DMS 273 (cell line): ENCODE measurements at regions not wholly inside any gene's neighbourhood (a gene's known extent, or its start where the extent isn't known, plus 50 kb on each side); places are given as distances from the start of the nearest gene placed in this dataset.
"Not testable (repeated sequence)": the region's sequence is repeated elsewhere in the genome, so short reads cannot be mapped to it uniquely, and the experiment has no call there.

Experiments
- DNase-seq: peaks from one replicate; lab custom pipeline; 2025; ENCODE audit not compliant: unreplicated experiment; lab: John Stamatoyannopoulos, UW

- DNase-seq: no peak
These were observed 647.5 kb upstream of the VRK2 start for GRCh38 chr2:57399057-57399456.

DNA sequence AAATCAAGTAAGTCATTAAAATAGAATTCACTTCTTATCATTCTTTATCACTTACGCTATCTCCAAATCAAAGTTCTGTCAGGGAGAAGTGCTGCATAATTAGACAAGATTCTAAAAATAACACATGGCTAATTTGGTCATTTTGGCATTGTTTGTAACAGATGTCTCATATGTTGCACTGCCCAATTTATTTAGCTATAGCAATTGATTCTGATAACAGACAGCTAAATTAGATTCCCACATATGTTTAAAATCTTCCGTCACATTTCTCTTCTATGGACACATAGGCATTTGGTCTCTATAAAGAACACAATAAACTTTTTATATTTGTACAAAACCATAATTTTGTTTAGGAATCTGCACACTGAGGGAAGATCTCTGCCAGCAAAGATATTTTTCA, 644.5 kb upstream of the VRK2 start:
- no peak for DNase-seq

GRCh38 chr2:57402755-57403154, 643.9 kb upstream of the VRK2 start:
- DNase-seq: no peak

DNA sequence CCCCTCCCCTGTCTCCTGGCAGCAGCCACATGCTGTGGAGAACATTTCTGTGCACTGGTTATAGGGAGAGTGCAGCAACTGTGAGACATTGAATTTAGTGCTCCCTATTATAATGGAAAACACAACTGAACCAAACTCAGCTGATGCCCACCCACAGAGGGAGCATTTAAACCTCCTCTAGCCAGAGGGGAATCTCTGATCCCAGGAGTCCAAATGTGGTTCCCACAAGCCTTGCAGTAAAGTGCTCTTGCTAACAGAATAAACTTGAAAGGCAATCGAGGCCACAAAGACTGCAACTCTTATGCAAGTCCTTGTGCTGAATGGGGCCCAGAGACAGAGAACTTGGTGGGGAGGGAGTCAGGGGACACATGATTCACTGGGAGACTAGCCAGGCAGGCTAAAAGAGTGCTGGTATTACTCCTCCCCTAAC, 638.8 kb upstream of the VRK2 start:
- no peak for DNase-seq

DNA sequence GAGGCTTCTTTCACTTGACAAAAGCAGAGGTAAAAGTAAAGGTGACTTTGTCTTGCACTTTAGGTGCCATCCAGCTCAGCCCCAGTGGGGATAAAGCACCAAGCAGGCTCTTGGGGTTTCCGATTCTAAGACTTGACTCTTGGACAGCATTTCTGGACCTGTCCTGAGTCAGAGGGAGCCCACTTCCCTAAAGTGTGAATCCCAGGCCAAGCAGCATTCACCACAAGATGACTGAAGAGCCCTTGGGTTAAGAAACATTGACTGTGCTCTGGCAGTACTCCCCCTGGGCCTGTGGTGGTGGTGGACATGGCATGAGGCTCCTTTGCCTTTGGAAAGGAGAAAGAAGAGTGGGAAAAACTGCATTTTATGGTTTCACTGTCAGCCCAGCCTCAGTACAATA, 638.0 kb upstream of the VRK2 start:
- DNase-seq: no peak

- DNase-seq: no peak
These were observed 629.6 kb upstream of the VRK2 start for GRCh38 chr2:57417007-57417406.

- not testable (repeated sequence) for DNase-seq
These were observed 627.7 kb upstream of the VRK2 start for GRCh38 chr2:57418859-57419346.

GRCh38 chr2:57429831-57430230, 616.8 kb upstream of the VRK2 start:
- DNase-seq: no peak

DNA sequence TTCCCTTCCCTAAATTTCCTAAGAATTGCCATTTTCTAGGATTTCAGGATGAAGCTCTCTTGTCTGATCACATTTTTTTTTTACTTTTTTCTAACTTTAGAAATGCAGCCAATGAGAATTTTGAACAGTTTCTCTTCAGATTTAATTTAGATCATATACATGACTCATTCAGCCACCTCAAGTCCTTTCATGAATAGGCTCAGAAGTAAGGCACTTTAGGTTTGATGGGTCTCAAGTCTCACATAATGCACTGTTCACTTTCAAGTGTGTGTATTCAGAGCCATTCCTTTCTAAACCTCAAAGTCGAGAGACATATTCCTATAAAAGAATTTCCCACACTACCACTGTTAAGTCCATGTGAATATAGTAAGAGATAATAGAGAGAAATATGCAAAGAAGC, 614.1 kb upstream of the VRK2 start:
- DNase-seq: no peak

- no peak for DNase-seq
These were observed 612.2 kb upstream of the VRK2 start for GRCh38 chr2:57434441-57434840.

DNA sequence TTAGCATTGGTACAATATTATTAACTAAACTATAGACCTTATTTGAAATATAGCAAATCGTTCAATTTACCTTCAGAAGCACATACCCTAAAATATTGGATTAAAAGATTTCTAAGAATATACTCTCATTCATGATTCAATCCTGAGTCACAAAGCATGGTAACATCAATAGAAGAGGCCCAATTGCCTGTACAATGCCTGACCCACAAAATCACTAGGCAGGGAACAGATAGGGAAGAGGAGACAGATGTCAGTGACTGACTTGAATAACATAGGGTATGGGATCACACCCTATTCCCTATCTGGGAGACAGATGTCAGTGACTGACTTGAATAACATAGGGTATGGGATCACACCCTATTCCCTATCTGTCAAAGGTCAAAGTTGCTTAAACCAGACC, 611.6 kb upstream of the VRK2 start:
- DNase-seq: peak; percentile 1

DNA sequence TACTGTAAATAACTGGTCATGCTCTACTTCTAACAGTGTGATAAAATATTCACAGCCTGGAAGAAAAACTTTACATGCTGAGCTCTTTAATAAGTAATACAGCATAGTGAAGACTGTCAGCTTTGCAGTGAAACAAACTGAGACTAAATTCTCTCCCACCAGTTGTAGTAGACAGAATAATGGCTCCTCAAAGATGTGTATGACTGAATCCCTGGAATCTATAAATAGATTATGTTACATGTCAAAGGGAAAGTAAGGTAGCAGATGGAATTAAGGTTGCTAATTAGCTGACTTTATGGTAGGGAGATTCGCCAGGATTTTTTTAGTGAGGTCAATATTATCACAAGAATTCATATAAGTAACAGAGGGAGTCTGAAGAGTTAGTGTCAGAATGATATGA, 609.5 kb upstream of the VRK2 start:
- no peak for DNase-seq

- no peak for DNase-seq
These were observed 606.2 kb upstream of the VRK2 start for GRCh38 chr2:57440437-57440836.

- no peak for DNase-seq
These were observed 603.5 kb upstream of the VRK2 start for GRCh38 chr2:57443086-57443485.

DNA sequence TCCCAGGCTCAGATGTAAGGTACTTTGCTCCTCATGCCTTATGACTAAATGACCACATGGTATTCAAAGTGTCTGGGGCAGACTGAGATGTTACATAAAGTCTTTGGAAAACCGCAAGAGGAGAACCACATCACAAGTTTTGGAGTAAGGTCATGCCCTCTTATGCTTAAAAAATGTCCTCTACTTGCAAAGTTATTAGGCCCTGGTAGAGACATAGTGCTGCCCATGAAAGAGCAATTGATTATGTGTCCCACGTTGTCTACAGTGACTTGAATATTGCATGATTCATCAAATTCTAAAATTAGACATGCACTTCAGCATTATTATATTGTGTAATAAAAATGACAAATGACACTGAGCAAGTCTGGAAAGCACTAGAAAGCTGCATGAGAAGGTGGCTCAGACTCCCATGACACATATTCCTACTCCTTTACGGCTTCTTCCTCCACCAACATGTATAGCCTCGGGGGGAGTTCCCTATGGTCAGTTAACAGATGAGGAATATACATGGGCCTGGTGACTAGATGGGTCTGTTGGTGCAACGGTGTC, 602.6 kb upstream of the VRK2 start:
- no peak for DNase-seq

- no peak for DNase-seq
These were observed 601.7 kb upstream of the VRK2 start for GRCh38 chr2:57444752-57445430.

GRCh38 chr2:57448816-57449215, 597.8 kb upstream of the VRK2 start:
- DNase-seq: no peak

DNA sequence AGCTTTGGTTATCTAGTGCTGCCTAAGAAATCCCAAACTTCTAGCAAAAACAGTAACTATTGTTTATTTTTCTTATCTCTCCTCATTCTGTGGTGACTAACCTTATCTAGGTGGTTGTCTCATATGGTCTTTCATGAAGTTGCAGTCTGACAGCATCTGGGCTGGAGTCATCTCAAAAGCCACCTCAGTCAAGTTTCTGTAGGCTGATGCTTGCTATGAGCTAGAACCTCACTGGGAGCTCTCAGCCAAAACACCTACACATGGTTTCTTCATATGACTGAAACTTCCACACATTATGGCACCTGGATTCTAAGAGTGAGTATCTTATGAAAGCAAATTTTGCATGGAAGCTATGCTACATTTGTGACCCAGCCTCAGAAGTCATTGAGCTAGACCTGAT, 596.4 kb upstream of the VRK2 start:
- DNase-seq: no peak

GRCh38 chr2:57452634-57453033, 594.0 kb upstream of the VRK2 start:
- DNase-seq: no peak

DNA sequence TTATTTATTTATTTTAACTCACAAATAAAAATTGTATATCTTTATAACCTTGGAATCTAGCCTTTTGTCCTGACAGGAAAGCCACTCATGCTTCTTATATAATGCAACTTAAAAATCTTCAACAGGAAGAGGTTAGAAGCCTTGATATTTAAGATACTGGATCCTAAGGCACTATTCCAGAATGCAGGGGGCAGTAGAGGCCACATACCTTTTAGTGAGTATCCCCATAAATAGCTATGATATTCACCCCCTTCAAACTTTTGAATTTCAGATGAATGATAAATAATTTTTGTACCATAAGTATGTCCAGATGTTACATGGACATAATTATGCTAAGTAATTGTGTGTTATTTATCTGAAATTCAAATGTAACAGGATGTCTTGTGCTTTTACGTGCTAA, 592.7 kb upstream of the VRK2 start:
- peak; percentile 1 for DNase-seq

- no peak for DNase-seq
These were observed 586.0 kb upstream of the VRK2 start for GRCh38 chr2:57460396-57461276.

- no peak for DNase-seq
These were observed 585.0 kb upstream of the VRK2 start for GRCh38 chr2:57461624-57462023.
